ENCODE measurements at regions not wholly inside any gene's neighbourhood (a gene's known extent, or its start where the extent isn't known, plus 50 kb on each side); places are given as distances from the start of the nearest gene placed in this dataset.

DNA sequence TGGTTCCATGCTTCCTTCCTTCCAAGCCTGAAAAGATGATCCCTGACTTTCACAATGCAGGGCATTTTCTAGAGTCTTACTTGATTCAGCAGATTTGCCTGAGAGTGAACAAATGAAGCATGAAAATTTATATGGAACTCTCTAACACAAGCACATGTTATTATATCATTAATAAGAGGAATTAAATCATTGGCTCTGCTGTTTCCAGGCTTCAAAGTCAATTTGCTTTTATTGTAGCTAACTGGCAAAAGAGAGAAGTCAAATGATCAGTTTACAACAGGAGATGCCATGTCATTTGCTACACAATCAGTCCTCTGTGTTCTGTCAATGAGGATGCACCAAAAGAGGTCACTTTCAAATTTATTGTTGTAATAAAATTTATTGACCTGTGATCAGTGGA is 101.5 kb upstream of the UGT8 start:
- CTCF ChIA-PET, result no interaction called here
- Mint-ChIP-seq H3K27ac (no peak overlapping the region), H3K9me3 (ENCODE audit: insufficient read depth) (no peaks in the 10 kb centered on the region), H3K27me3 (ENCODE audit: low read depth) (no peaks in the 10 kb centered on the region), H3K36me3 (ENCODE audit: low read depth) (no peaks in the 10 kb centered on the region), H3K4me3 (no peak overlapping the region), H3K4me1 (ENCODE audit: low read depth) (no peaks in the 10 kb centered on the region)
- ATAC-seq (no peak), DNase-seq (no peak)
- POLR2A ChIA-PET, result no interaction called here

GRCh38 chr4:114509340-114509739 is 89.3 kb upstream of the UGT8 start:
- no peak for ATAC-seq
- no peaks in the 10 kb centered on the region for H3K4me1 Mint-ChIP-seq (ENCODE audit: low read depth)
- no peak overlapping the region for H3K27ac Mint-ChIP-seq
- POLR2A ChIA-PET, result no interaction called here
- H3K27me3 Mint-ChIP-seq (ENCODE audit: low read depth), result no peaks in the 10 kb centered on the region
- no peak for DNase-seq
- CTCF ChIA-PET, result no interaction called here
- H3K4me3 Mint-ChIP-seq, result no peak overlapping the region
- no peaks in the 10 kb centered on the region for H3K9me3 Mint-ChIP-seq (ENCODE audit: insufficient read depth)
- no peaks in the 10 kb centered on the region for H3K36me3 Mint-ChIP-seq (ENCODE audit: low read depth)

DNA sequence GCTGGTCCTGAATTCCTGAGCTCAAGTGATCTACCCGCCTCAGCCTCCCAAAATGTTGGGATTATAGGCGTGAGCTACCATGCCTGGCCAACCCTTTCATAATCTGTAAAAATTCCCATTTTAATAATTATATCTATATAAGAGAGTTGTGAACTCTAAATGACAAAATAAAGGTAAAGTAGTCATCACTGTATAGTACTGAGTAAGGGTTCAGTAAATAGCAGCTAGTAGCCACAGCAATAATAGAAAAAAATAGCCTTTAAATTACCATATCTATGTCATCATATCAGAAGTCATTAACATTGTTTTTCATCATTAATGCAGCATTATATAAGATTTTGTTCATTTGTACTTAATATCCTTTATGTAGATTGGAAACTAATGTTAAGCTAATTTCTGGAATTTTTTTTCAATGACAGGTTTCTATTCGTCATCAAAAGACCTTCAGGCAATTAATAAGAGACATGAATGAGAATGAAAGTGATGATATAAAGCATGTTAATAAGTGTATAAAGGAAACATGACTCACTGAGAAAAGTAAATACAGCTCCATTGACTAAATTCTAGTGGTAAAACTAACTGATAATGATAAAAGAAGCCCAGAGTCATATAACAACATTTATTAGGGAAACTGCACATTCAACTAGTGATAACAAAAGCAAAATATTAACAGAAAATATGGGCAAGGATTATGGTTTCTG is 85.9 kb upstream of the UGT8 start:
- CTCF ChIA-PET, result no interaction called here
- H3K27ac Mint-ChIP-seq, result no peak overlapping the region

GRCh38 chr4:114519368-114519767 is 79.2 kb upstream of the UGT8 start:
- Mint-ChIP-seq H3K4me1 (ENCODE audit: low read depth) (no peaks in the 10 kb centered on the region), H3K36me3 (ENCODE audit: low read depth) (no peaks in the 10 kb centered on the region), H3K4me3 (no peak overlapping the region), H3K9me3 (ENCODE audit: insufficient read depth) (peaks cover 10% of the 10 kb centered on the region), H3K27ac (no peak overlapping the region), H3K27me3 (ENCODE audit: low read depth) (no peaks in the 10 kb centered on the region)
- POLR2A ChIA-PET, result no interaction called here
- no peak for DNase-seq
- CTCF ChIA-PET, result no interaction called here
- no peak for ATAC-seq

More for the DNA sequence above, 85.9 kb upstream of the UGT8 start:
- no peaks in the 10 kb centered on the region for H3K36me3 Mint-ChIP-seq (ENCODE audit: low read depth)
- POLR2A ChIA-PET, result no interaction called here
- no peaks in the 10 kb centered on the region for H3K27me3 Mint-ChIP-seq (ENCODE audit: low read depth)
- DNase-seq (no peak), ATAC-seq (no peak)
- H3K9me3 Mint-ChIP-seq (ENCODE audit: insufficient read depth), result no peaks in the 10 kb centered on the region
- no peak overlapping the region for H3K4me3 Mint-ChIP-seq
- no peaks in the 10 kb centered on the region for H3K4me1 Mint-ChIP-seq (ENCODE audit: low read depth)

DNA sequence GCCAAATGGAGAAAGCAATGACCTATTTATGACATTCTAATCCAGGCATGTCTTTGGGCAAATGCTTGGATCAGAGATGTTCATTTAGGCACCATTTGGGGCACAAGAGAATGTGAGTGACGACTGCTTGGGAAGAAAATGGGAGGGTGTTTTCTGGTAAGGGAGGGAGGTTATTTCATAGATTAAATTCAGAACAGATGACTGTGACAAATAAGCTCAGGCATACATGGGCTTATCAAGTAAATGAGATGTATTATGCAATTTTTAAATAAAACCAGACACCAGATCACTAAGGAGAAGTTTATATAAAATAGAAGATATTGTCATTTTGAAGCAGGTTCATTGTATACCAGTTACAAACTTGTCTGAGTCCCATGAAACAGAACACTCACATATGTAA is 71.4 kb upstream of the UGT8 start:
- H3K9me3 Mint-ChIP-seq (ENCODE audit: insufficient read depth), result no peaks in the 10 kb centered on the region
- H3K4me1 Mint-ChIP-seq (ENCODE audit: low read depth), result no peaks in the 10 kb centered on the region
- H3K27ac Mint-ChIP-seq, result no peak overlapping the region
- DNase-seq, result no peak
- no peaks in the 10 kb centered on the region for H3K27me3 Mint-ChIP-seq (ENCODE audit: low read depth)
- CTCF ChIA-PET, result no interaction called here
- no peak for ATAC-seq
- H3K4me3 Mint-ChIP-seq, result no peak overlapping the region
- POLR2A ChIA-PET, result no interaction called here
- no peaks in the 10 kb centered on the region for H3K36me3 Mint-ChIP-seq (ENCODE audit: low read depth)

- ChIA-PET CTCF (no interaction called here), POLR2A (no interaction called here)
- Mint-ChIP-seq H3K36me3 (ENCODE audit: low read depth) (no peaks in the 10 kb centered on the region), H3K27ac (no peak overlapping the region), H3K9me3 (ENCODE audit: insufficient read depth) (no peaks in the 10 kb centered on the region), H3K4me1 (ENCODE audit: low read depth) (no peaks in the 10 kb centered on the region), H3K27me3 (ENCODE audit: low read depth) (no peaks in the 10 kb centered on the region), H3K4me3 (no peak overlapping the region)
- ATAC-seq, result no peak
- DNase-seq, result no peak
Measured at GRCh38 chr4:114527637-114528036, 71.0 kb upstream of the UGT8 start.

GRCh38 chr4:114535725-114536124 is 62.9 kb upstream of the UGT8 start:
- CTCF ChIA-PET, result no interaction called here
- no peaks in the 10 kb centered on the region for H3K4me1 Mint-ChIP-seq (ENCODE audit: low read depth)
- no peaks in the 10 kb centered on the region for H3K27me3 Mint-ChIP-seq (ENCODE audit: low read depth)
- no peaks in the 10 kb centered on the region for H3K36me3 Mint-ChIP-seq (ENCODE audit: low read depth)
- ATAC-seq (no peak), DNase-seq (no peak)
- H3K9me3 Mint-ChIP-seq (ENCODE audit: insufficient read depth), result no peaks in the 10 kb centered on the region
- no peak overlapping the region for H3K4me3 Mint-ChIP-seq
- no peak overlapping the region for H3K27ac Mint-ChIP-seq
- POLR2A ChIA-PET, result no interaction called here

GRCh38 chr4:114537352-114537751 is 61.3 kb upstream of the UGT8 start:
- Mint-ChIP-seq H3K36me3 (ENCODE audit: low read depth) (no peaks in the 10 kb centered on the region), H3K4me1 (ENCODE audit: low read depth) (no peaks in the 10 kb centered on the region), H3K9me3 (ENCODE audit: insufficient read depth) (no peaks in the 10 kb centered on the region), H3K4me3 (no peak overlapping the region), H3K27ac (no peak overlapping the region), H3K27me3 (ENCODE audit: low read depth) (no peaks in the 10 kb centered on the region)
- no peak for DNase-seq
- ATAC-seq, result no peak
- CTCF ChIA-PET, result no interaction called here
- POLR2A ChIA-PET, result no interaction called here

DNA sequence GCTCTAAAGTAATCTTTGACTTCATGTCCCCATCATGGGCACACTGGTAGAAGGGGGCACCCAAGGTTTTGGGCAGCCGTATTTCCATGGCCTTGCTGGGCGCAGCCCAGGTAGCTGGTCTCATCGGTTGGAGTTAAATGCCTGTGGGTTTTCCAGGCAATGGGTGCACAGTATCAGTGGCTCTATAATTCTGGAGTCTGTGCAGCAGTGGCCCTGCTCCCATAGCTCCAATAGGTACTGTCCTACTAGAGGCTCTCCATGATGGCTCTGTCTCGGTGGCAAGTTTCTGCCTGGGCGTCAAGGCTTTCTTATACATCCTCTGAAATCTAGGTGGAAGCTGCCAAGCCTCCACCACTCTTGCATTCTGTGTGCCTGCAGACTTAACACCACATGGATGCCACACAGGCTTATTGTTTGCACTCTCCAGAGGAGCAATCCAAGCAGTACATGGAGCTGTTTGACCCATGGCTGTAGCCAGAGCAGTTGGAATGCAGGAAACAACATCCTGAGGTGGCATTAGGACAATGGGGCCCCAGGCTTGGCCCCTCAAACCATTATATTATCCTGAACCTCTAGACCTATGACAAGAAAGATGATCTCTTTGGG is 60.5 kb upstream of the UGT8 start:
- H3K27me3 Mint-ChIP-seq (ENCODE audit: low read depth), result no peaks in the 10 kb centered on the region
- H3K4me1 Mint-ChIP-seq (ENCODE audit: low read depth), result no peaks in the 10 kb centered on the region
- H3K4me3 Mint-ChIP-seq, result no peak overlapping the region
- no peaks in the 10 kb centered on the region for H3K36me3 Mint-ChIP-seq (ENCODE audit: low read depth)
- ATAC-seq (no peak), DNase-seq (no peak)
- no peaks in the 10 kb centered on the region for H3K9me3 Mint-ChIP-seq (ENCODE audit: insufficient read depth)
- ChIA-PET POLR2A (no interaction called here), CTCF (no interaction called here)
- H3K27ac Mint-ChIP-seq, result no peak overlapping the region

GRCh38 chr4:114539985-114540384 is 58.6 kb upstream of the UGT8 start:
- Mint-ChIP-seq H3K27me3 (ENCODE audit: low read depth) (no peaks in the 10 kb centered on the region), H3K4me3 (no peak overlapping the region), H3K36me3 (ENCODE audit: low read depth) (no peaks in the 10 kb centered on the region), H3K27ac (no peak overlapping the region), H3K9me3 (ENCODE audit: insufficient read depth) (no peaks in the 10 kb centered on the region), H3K4me1 (ENCODE audit: low read depth) (no peaks in the 10 kb centered on the region)
- ATAC-seq (no peak), DNase-seq (no peak)
- ChIA-PET CTCF (no interaction called here), POLR2A (no interaction called here)

DNA sequence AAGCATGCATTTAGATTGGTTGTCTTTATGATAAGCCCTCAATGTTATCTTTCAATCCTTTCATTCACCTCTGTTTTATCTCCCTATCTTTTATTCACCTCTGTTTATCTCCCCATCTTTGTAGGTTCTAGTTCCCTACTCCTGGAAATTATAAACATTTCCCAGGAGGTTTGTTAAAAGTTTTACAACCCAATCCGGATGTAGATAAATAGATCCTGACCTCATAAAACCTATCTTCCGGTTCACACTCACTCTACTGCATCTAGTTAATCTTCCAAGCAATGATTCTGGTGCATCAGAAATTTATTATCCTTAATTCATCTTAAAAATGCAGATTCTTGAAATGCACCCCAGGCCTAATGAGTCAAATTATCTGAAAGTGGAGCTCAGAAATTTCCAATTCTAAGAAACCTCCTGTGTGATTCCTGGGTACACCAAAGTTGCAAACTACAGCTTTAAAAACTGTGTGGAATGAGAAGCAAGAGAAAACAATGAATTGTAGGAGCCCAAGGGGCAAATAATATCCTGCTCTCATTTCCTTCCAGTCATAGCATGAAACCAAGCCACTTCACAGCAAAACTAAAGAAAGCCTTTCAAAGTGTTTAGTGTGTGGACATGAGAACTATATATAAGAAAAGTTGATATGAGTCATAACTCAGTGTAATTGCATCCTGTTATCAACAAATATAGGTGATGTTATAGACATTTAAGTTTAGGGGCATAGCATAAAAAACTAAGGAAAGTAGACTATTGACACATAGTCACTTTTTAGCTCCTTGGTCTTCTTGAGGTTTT is 51.1 kb upstream of the UGT8 start:
- ChIA-PET CTCF (no interaction called here), POLR2A (no interaction called here)
- Mint-ChIP-seq H3K4me1 (ENCODE audit: low read depth) (no peaks in the 10 kb centered on the region), H3K27me3 (ENCODE audit: low read depth) (no peaks in the 10 kb centered on the region), H3K27ac (no peak overlapping the region), H3K9me3 (ENCODE audit: insufficient read depth) (no peaks in the 10 kb centered on the region), H3K4me3 (no peak overlapping the region), H3K36me3 (ENCODE audit: low read depth) (no peaks in the 10 kb centered on the region)
- no peak for ATAC-seq
- no peak for DNase-seq

Measured in activated CD8-positive, alpha-beta T cell treated with anti-CD3 and anti-CD28 coated beads, Interleukin-2, amount 10 ng/mL, durations not matched to agents 7 days and 5 days (primary cell).